ENCODE measurements at regions not wholly inside any gene's neighbourhood (a gene's known extent, or its start where the extent isn't known, plus 50 kb on each side); places are given as distances from the start of the nearest gene placed in this dataset.
"Not testable (repeated sequence)": the region's sequence is repeated elsewhere in the genome, so short reads cannot be mapped to it uniquely, and the experiment has no call there.

GRCh38 chr4:162841753-162842152 is 324.9 kb downstream of the NAF1 start:
- H3K27ac Mint-ChIP-seq, result no peak overlapping the region
- H3K4me3 Mint-ChIP-seq, result no peak overlapping the region
- no peaks in the 10 kb centered on the region for H3K4me1 Mint-ChIP-seq
- DNase-seq, result no peak
- CTCF ChIA-PET, result no interaction called here
- H3K27me3 Mint-ChIP-seq, result no peaks in the 10 kb centered on the region
- H3K9me3 Mint-ChIP-seq, result no peaks in the 10 kb centered on the region
- H3K36me3 Mint-ChIP-seq, result no peaks in the 10 kb centered on the region

- CTCF ChIA-PET, result no interaction called here
- Mint-ChIP-seq H3K27ac (no peak overlapping the region), H3K9me3 (no peaks in the 10 kb centered on the region)
Measured at GRCh38 chr4:162839814-162840213, 326.9 kb downstream of the NAF1 start.

GRCh38 chr4:162838671-162839070 is 328.0 kb downstream of the NAF1 start:
- CTCF ChIA-PET, result no interaction called here
- H3K36me3 Mint-ChIP-seq, result no peaks in the 10 kb centered on the region

More at GRCh38 chr4:162839814-162840213, 326.9 kb downstream of the NAF1 start:
- Mint-ChIP-seq H3K36me3 (no peaks in the 10 kb centered on the region), H3K4me1 (no peaks in the 10 kb centered on the region), H3K27me3 (no peaks in the 10 kb centered on the region), H3K4me3 (no peak overlapping the region)
- DNase-seq, result no peak

GRCh38 chr4:162837679-162838078 is 329.0 kb downstream of the NAF1 start:
- no peaks in the 10 kb centered on the region for H3K4me1 Mint-ChIP-seq
- H3K36me3 Mint-ChIP-seq, result no peaks in the 10 kb centered on the region
- no peak overlapping the region for H3K27ac Mint-ChIP-seq
- DNase-seq, result no peak
- CTCF ChIA-PET, result no interaction called here
- H3K9me3 Mint-ChIP-seq, result no peaks in the 10 kb centered on the region
- no peaks in the 10 kb centered on the region for H3K27me3 Mint-ChIP-seq
- no peak overlapping the region for H3K4me3 Mint-ChIP-seq

More at GRCh38 chr4:162838671-162839070, 328.0 kb downstream of the NAF1 start:
- no peak for DNase-seq
- H3K4me3 Mint-ChIP-seq, result no peak overlapping the region
- H3K27me3 Mint-ChIP-seq, result no peaks in the 10 kb centered on the region
- H3K27ac Mint-ChIP-seq, result no peak overlapping the region
- no peaks in the 10 kb centered on the region for H3K4me1 Mint-ChIP-seq
- no peaks in the 10 kb centered on the region for H3K9me3 Mint-ChIP-seq

- Mint-ChIP-seq H3K4me3 (no peak overlapping the region), H3K27me3 (no peaks in the 10 kb centered on the region), H3K36me3 (no peaks in the 10 kb centered on the region), H3K9me3 (no peaks in the 10 kb centered on the region), H3K4me1 (no peaks in the 10 kb centered on the region), H3K27ac (no peak overlapping the region)
- CTCF ChIA-PET, result no interaction called here
- no peak for DNase-seq
Measured at GRCh38 chr4:162837241-162837640, 329.4 kb downstream of the NAF1 start.

GRCh38 chr4:162836773-162837172 is 329.9 kb downstream of the NAF1 start:
- no peaks in the 10 kb centered on the region for H3K9me3 Mint-ChIP-seq
- CTCF ChIA-PET, result no interaction called here
- no peaks in the 10 kb centered on the region for H3K36me3 Mint-ChIP-seq
- no peak overlapping the region for H3K4me3 Mint-ChIP-seq
- no peak overlapping the region for H3K27ac Mint-ChIP-seq
- DNase-seq, result no peak
- H3K4me1 Mint-ChIP-seq, result no peaks in the 10 kb centered on the region
- H3K27me3 Mint-ChIP-seq, result no peaks in the 10 kb centered on the region

- CTCF ChIA-PET, result not testable (repeated sequence)
Measured at GRCh38 chr4:162836258-162836657, 330.4 kb downstream of the NAF1 start.

GRCh38 chr4:162830899-162831298 is 335.8 kb downstream of the NAF1 start:
- no peaks in the 10 kb centered on the region for H3K27me3 Mint-ChIP-seq
- H3K4me3 Mint-ChIP-seq, result no peak overlapping the region
- no peaks in the 10 kb centered on the region for H3K9me3 Mint-ChIP-seq
- H3K27ac Mint-ChIP-seq, result no peak overlapping the region
- CTCF ChIA-PET, result no interaction called here
- DNase-seq, result no peak
- no peaks in the 10 kb centered on the region for H3K4me1 Mint-ChIP-seq
- H3K36me3 Mint-ChIP-seq, result no peaks in the 10 kb centered on the region

More at GRCh38 chr4:162836258-162836657, 330.4 kb downstream of the NAF1 start:
- not testable (repeated sequence) for H3K4me3 Mint-ChIP-seq, DNase-seq, H3K36me3 Mint-ChIP-seq, H3K9me3 Mint-ChIP-seq, H3K27me3 Mint-ChIP-seq, H3K4me1 Mint-ChIP-seq, H3K27ac Mint-ChIP-seq

GRCh38 chr4:162817374-162817773 is 349.3 kb downstream of the NAF1 start:
- H3K36me3 Mint-ChIP-seq, H3K4me1 Mint-ChIP-seq, H3K27ac Mint-ChIP-seq, H3K4me3 Mint-ChIP-seq, CTCF ChIA-PET, H3K9me3 Mint-ChIP-seq, DNase-seq, H3K27me3 Mint-ChIP-seq: not testable (repeated sequence)

- Mint-ChIP-seq H3K36me3 (no peaks in the 10 kb centered on the region), H3K4me1 (no peaks in the 10 kb centered on the region), H3K4me3 (no peak overlapping the region), H3K9me3 (no peaks in the 10 kb centered on the region), H3K27me3 (no peaks in the 10 kb centered on the region), H3K27ac (no peak overlapping the region)
- no peak for DNase-seq
- CTCF ChIA-PET, result no interaction called here
Measured at GRCh38 chr4:162804351-162804924, 362.3 kb downstream of the NAF1 start.

- Mint-ChIP-seq H3K27me3 (no peaks in the 10 kb centered on the region), H3K9me3 (no peaks in the 10 kb centered on the region), H3K36me3 (no peaks in the 10 kb centered on the region), H3K4me1 (no peaks in the 10 kb centered on the region), H3K4me3 (no peak overlapping the region), H3K27ac (no peak overlapping the region)
- no peak for DNase-seq
- CTCF ChIA-PET, result no interaction called here
Measured at GRCh38 chr4:162803378-162803777, 363.3 kb downstream of the NAF1 start.

- Mint-ChIP-seq H3K27me3 (no peaks in the 10 kb centered on the region), H3K9me3 (no peaks in the 10 kb centered on the region), H3K4me3 (no peak overlapping the region), H3K27ac (no peak overlapping the region), H3K36me3 (no peaks in the 10 kb centered on the region), H3K4me1 (no peaks in the 10 kb centered on the region)
- CTCF ChIA-PET, result no interaction called here
- no peak for DNase-seq
Measured at GRCh38 chr4:162797108-162797507, 369.6 kb downstream of the NAF1 start.

- H3K27ac Mint-ChIP-seq, result no peak overlapping the region
- no peaks in the 10 kb centered on the region for H3K36me3 Mint-ChIP-seq
- H3K4me3 Mint-ChIP-seq, result no peak overlapping the region
- no peaks in the 10 kb centered on the region for H3K9me3 Mint-ChIP-seq
- H3K27me3 Mint-ChIP-seq, result no peaks in the 10 kb centered on the region
- no peak for DNase-seq
- CTCF ChIA-PET, result no interaction called here
- H3K4me1 Mint-ChIP-seq, result no peaks in the 10 kb centered on the region
Measured at GRCh38 chr4:162793571-162793970, 373.1 kb downstream of the NAF1 start.

GRCh38 chr4:162793004-162793403 is 373.7 kb downstream of the NAF1 start:
- Mint-ChIP-seq H3K9me3 (no peaks in the 10 kb centered on the region), H3K27me3 (no peaks in the 10 kb centered on the region), H3K4me3 (no peak overlapping the region), H3K4me1 (no peaks in the 10 kb centered on the region), H3K36me3 (no peaks in the 10 kb centered on the region), H3K27ac (no peak overlapping the region)
- CTCF ChIA-PET, result no interaction called here
- DNase-seq, result no peak

- no peak overlapping the region for H3K27ac Mint-ChIP-seq
- no peaks in the 10 kb centered on the region for H3K9me3 Mint-ChIP-seq
- no peak for DNase-seq
- H3K4me3 Mint-ChIP-seq, result no peak overlapping the region
- no peaks in the 10 kb centered on the region for H3K4me1 Mint-ChIP-seq
- CTCF ChIA-PET, result no interaction called here
- H3K36me3 Mint-ChIP-seq, result no peaks in the 10 kb centered on the region
- no peaks in the 10 kb centered on the region for H3K27me3 Mint-ChIP-seq
Measured at GRCh38 chr4:162791226-162791625, 375.5 kb downstream of the NAF1 start.

GRCh38 chr4:162787120-162787519 is 379.6 kb downstream of the NAF1 start:
- Mint-ChIP-seq H3K27ac (no peak overlapping the region), H3K4me1 (no peaks in the 10 kb centered on the region), H3K27me3 (no peaks in the 10 kb centered on the region), H3K9me3 (no peaks in the 10 kb centered on the region), H3K4me3 (no peak overlapping the region), H3K36me3 (no peaks in the 10 kb centered on the region)
- CTCF ChIA-PET, result no interaction called here
- DNase-seq, result no peak

Measured in activated naive CD4-positive, alpha-beta T cell treated with anti-CD3 and anti-CD28 coated beads, Interleukin-2, amount 10 ng/mL, durations not matched to agents 7 days and 5 days (primary cell).